Astrocyte (in vitro differentiated cells and primary cell): ENCODE measurements at regions not wholly inside any gene's neighbourhood (a gene's known extent, or its start where the extent isn't known, plus 50 kb on each side); places are given as distances from the start of the nearest gene placed in this dataset.

ENCODE experiments used
- CTCF ChIP-seq: IDR thresholded peaks from 2 replicates; pipeline ENCODE4 v1.5.1; 2011; ENCODE audit warnings: low read depth, mild to moderate bottlenecking, inconsistent platforms, low read length, moderate library complexity; ENCODE audit not compliant: insufficient read depth
- EZH2 ChIP-seq: IDR thresholded peaks from 2 replicates; pipeline ENCODE4 v1.6.1; 2012; ENCODE audit warnings: mild to moderate bottlenecking, low read length, inconsistent platforms; ENCODE audit not compliant: insufficient read depth

DNA sequence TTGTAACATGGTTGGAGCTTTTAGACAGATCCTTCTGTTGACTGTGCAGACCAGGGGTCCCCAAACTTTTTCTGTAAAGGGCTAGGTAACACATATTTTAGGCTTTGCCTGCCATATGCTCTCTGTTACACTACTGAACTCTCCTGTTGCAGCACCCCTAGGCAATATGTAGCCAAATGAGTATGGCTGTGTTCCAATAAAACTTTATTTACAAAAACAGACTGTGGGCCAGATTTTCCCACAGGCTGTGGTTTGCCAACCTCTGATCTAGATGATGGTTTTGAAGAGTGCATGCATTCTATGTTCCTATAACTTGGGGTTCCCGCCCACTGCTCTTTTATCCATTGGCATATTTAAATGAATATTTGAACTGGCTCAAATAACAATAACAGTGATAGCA lies 180.3 kb upstream of the VASH1 start:
- TF ChIP-seq CTCF (no peak), EZH2 (no peak)
